ENCODE measurements at regions not wholly inside any gene's neighbourhood (a gene's known extent, or its start where the extent isn't known, plus 50 kb on each side); places are given as distances from the start of the nearest gene placed in this dataset.

- TF ChIP-seq CTCF (IDR thresholded peaks at IDR 0.05; ENCODE audit: low read depth, low read length) = no peak
- no peak for DNase-seq (ENCODE audit: extremely low read depth, low read depth)
These were observed 109.2 kb downstream of the FAM76B start for GRCh38 chr11:95680169-95680929.

GRCh38 chr11:95678988-95679387 lies 110.6 kb downstream of the FAM76B start:
- DNase-seq (ENCODE audit: extremely low read depth, low read depth) = no peak
- no peak for TF ChIP-seq CTCF (IDR thresholded peaks at IDR 0.05; ENCODE audit: low read depth, low read length)

GRCh38 chr11:95676308-95676707 lies 113.3 kb downstream of the FAM76B start:
- TF ChIP-seq CTCF (IDR thresholded peaks at IDR 0.05; ENCODE audit: low read depth, low read length) = no peak
- DNase-seq (ENCODE audit: extremely low read depth, low read depth) = no peak

- TF ChIP-seq CTCF (IDR thresholded peaks at IDR 0.05; ENCODE audit: low read depth, low read length) = no peak
- no peak for DNase-seq (ENCODE audit: extremely low read depth, low read depth)
These were observed 114.0 kb downstream of the FAM76B start for GRCh38 chr11:95675585-95675984.

- no peak for TF ChIP-seq CTCF (IDR thresholded peaks at IDR 0.05; ENCODE audit: low read depth, low read length)
These were observed 114.8 kb downstream of the FAM76B start for GRCh38 chr11:95674657-95675358.

GRCh38 chr11:95671768-95672167 lies 117.8 kb downstream of the FAM76B start:
- no peak for TF ChIP-seq CTCF (IDR thresholded peaks at IDR 0.05; ENCODE audit: low read depth, low read length)
- peak; percentile 64 for DNase-seq (ENCODE audit: extremely low read depth, low read depth)

More at GRCh38 chr11:95674657-95675358, 114.8 kb downstream of the FAM76B start:
- no peak for DNase-seq (ENCODE audit: extremely low read depth, low read depth)

- TF ChIP-seq CTCF (IDR thresholded peaks at IDR 0.05; ENCODE audit: low read depth, low read length) = no peak
- no peak for DNase-seq (ENCODE audit: extremely low read depth, low read depth)
These were observed 121.5 kb downstream of the FAM76B start for GRCh38 chr11:95668131-95668530.

All from AG09319 (cell line).